Esophagus muscularis mucosa (tissue), 4 donors: ENCODE measurements at regions not wholly inside any gene's neighbourhood (a gene's known extent, or its start where the extent isn't known, plus 50 kb on each side); places are given as distances from the start of the nearest gene placed in this dataset.

Source experiments
- DNase-seq: peaks from one replicate; pipeline ENCODE4 v3.0.0-alpha.2; 2017; ENCODE audit errors: extremely low spot score
- H3K27ac ChIP-seq, 4 donors: fragments of 200-600 bp; sonication (generic); replicated peaks in 1 of 4; 1 replicate in 3 of 4; 2 replicates in 1 of 4; pipeline ENCODE4 v1.5.1; 2016 to 2019; ENCODE audit warnings: mild to moderate bottlenecking in 1 of 4
- H3K27me3 ChIP-seq, 4 donors: fragments of 200-600 bp; sonication (generic); one replicate each; pipeline versions ENCODE4 v1.5.1 to v1.6.0; 2016 to 2019
- H3K36me3 ChIP-seq, 4 donors: fragments of 200-600 bp; sonication (generic); one replicate each; pipeline ENCODE4 v1.5.1; 2016 to 2019
- H3K4me1 ChIP-seq, 4 donors: fragments of 200-600 bp; sonication (generic); one replicate each; pipeline ENCODE4 v1.5.1; 2016 to 2019
- H3K4me3 ChIP-seq, 4 donors: fragments of 200-600 bp; sonication (generic); 1 replicate in 2 of 4; 2 replicates in 2 of 4; pipeline ENCODE4 v1.5.1; 2016 to 2019; ENCODE audit warnings: mild to moderate bottlenecking in 4 of 4, moderate library complexity in 1 of 4
- H3K9me3 ChIP-seq, 4 donors: fragments of 200-600 bp; sonication (generic); 1 replicate in 3 of 4; 2 replicates in 1 of 4; pipeline ENCODE4 v1.5.1; 2016 to 2019
- CTCF ChIP-seq, 3 experiments: fragments of 200-600 bp in 2 of 3; fragments of 450-650 bp in 1 of 3; sonication (generic) in 2 of 3; IDR thresholded peaks; one replicate each; pipeline ENCODE4 v1.5.1; 2017 to 2019; ENCODE audit warnings: antibody characterized with exemption in 3 of 3, mild to moderate bottlenecking in 2 of 3, moderate library complexity in 1 of 3
- EP300 ChIP-seq: sonication (generic); formaldehyde crosslinking; IDR thresholded peaks from one replicate; pipeline ENCODE4 v1.6.1; 2017; ENCODE audit warnings: antibody characterized with exemption
- POLR2A ChIP-seq: fragments of 450-650 bp; IDR thresholded peaks from one replicate; pipeline ENCODE4 v1.6.1; 2017; ENCODE audit warnings: antibody characterized with exemption, moderate library complexity, mild to moderate bottlenecking, low read depth
- POLR2AphosphoS5 ChIP-seq, 2 donors: sonication (generic); formaldehyde crosslinking; IDR thresholded peaks; one replicate each; pipeline ENCODE4 v1.6.1; 2017; ENCODE audit warnings: antibody characterized with exemption in 2 of 2
- WGBS: methylation state at CpG from one replicate; pipeline ENCODE4 v1.1.5; 2018; 5-methylcytosine and 5-hydroxymethylcytosine counted together
- intact Hi-C: fragments of 100-400 bp; cut with DNase I; formaldehyde crosslinking; loops from one replicate; pipeline ENCODE4 v1.15.1; 2023

GRCh38 chrX:7318661-7319060, 170.7 kb upstream of the PUDP start:
- no peak for DNase-seq
- Histone ChIP-seq H3K36me3 (no peaks in the 10 kb centered on the region), H3K27ac (no peak overlapping the region), H3K9me3 (no peaks in the 10 kb centered on the region), H3K4me1 (no peaks in the 10 kb centered on the region), H3K4me3 (no peak overlapping the region), H3K27me3 (no peaks in the 10 kb centered on the region)
- 92% methylated on average over 2 of the region's 2 CpGs for WGBS
- TF ChIP-seq CTCF (IDR thresholded peaks at IDR 0.05) = no peak
- TF ChIP-seq EP300 = no peak
- TF ChIP-seq POLR2A = no peak
- no peak for TF ChIP-seq POLR2AphosphoS5 (IDR thresholded peaks at IDR 0.05)
- intact Hi-C loops = no loop called here

- no peaks in the 10 kb centered on the region for H3K27me3 ChIP-seq
- H3K9me3 ChIP-seq = no peaks in the 10 kb centered on the region
- H3K27ac ChIP-seq = no peak overlapping the region
- TF ChIP-seq POLR2AphosphoS5 (IDR thresholded peaks at IDR 0.05) = no peak
- TF ChIP-seq CTCF (IDR thresholded peaks at IDR 0.05) = no peak
- TF ChIP-seq EP300 = no peak
- no peak for TF ChIP-seq POLR2A
- DNase-seq = no peak
- no peaks in the 10 kb centered on the region for H3K4me1 ChIP-seq
- intact Hi-C loops = no loop called here
- WGBS = 93% methylated on average over 7 of the region's 7 CpGs
- no peak overlapping the region for H3K4me3 ChIP-seq
- no peaks in the 10 kb centered on the region for H3K36me3 ChIP-seq
Measured at GRCh38 chrX:7318241-7318640, 170.3 kb upstream of the PUDP start.

- Histone ChIP-seq H3K4me1 (no peaks in the 10 kb centered on the region), H3K27ac (no peak overlapping the region), H3K4me3 (no peak overlapping the region), H3K36me3 (no peaks in the 10 kb centered on the region), H3K27me3 (no peaks in the 10 kb centered on the region), H3K9me3 (no peaks in the 10 kb centered on the region)
- intact Hi-C loops = no loop called here
- no peak for TF ChIP-seq POLR2AphosphoS5 (IDR thresholded peaks at IDR 0.05)
- no peak for TF ChIP-seq CTCF (IDR thresholded peaks at IDR 0.05)
- TF ChIP-seq POLR2A = no peak
- no peak for TF ChIP-seq EP300
- 78% methylated on average over 2 of the region's 2 CpGs for WGBS
- DNase-seq = no peak
Measured at GRCh38 chrX:7316887-7317286, 168.9 kb upstream of the PUDP start.

GRCh38 chrX:7316280-7316679, 168.3 kb upstream of the PUDP start:
- Histone ChIP-seq H3K27ac (no peak overlapping the region), H3K9me3 (no peaks in the 10 kb centered on the region), H3K27me3 (no peaks in the 10 kb centered on the region), H3K4me1 (no peaks in the 10 kb centered on the region), H3K4me3 (no peak overlapping the region), H3K36me3 (no peaks in the 10 kb centered on the region)
- no peak for TF ChIP-seq POLR2AphosphoS5 (IDR thresholded peaks at IDR 0.05)
- no peak for TF ChIP-seq CTCF (IDR thresholded peaks at IDR 0.05)
- TF ChIP-seq EP300 = no peak
- TF ChIP-seq POLR2A = no peak
- intact Hi-C loops = no loop called here
- DNase-seq = no peak

GRCh38 chrX:7314425-7314824, 166.5 kb upstream of the PUDP start:
- intact Hi-C loops = no loop called here
- WGBS = 92% methylated on average over 4 of the region's 4 CpGs
- H3K27ac ChIP-seq = no peak overlapping the region
- no peaks in the 10 kb centered on the region for H3K27me3 ChIP-seq
- H3K36me3 ChIP-seq = no peaks in the 10 kb centered on the region
- TF ChIP-seq POLR2AphosphoS5 (IDR thresholded peaks at IDR 0.05) (no peak), EP300 (no peak), CTCF (IDR thresholded peaks at IDR 0.05) (no peak), POLR2A (no peak)
- H3K4me3 ChIP-seq = no peak overlapping the region
- H3K4me1 ChIP-seq = no peaks in the 10 kb centered on the region
- no peaks in the 10 kb centered on the region for H3K9me3 ChIP-seq
- DNase-seq = no peak
